LNCAP (cell line): ENCODE measurements at regions not wholly inside any gene's neighbourhood (a gene's known extent, or its start where the extent isn't known, plus 50 kb on each side); places are given as distances from the start of the nearest gene placed in this dataset.
A peak's percentile ranks its signal among the peaks of the same experiment; 100 is the strongest.

Source experiments
- CTCF ChIP-seq: fragments of 450-650 bp; IDR thresholded peaks from 2 replicates; pipeline ENCODE4 v1.5.1; 2017; ENCODE audit warnings: mild to moderate bottlenecking

GRCh38 chr7:17678896-17679295, 261.4 kb downstream of the SNX13 start:
- no peak for TF ChIP-seq CTCF

GRCh38 chr7:17679458-17679857, 260.8 kb downstream of the SNX13 start:
- no peak for TF ChIP-seq CTCF

GRCh38 chr7:17680026-17680425, 260.3 kb downstream of the SNX13 start:
- TF ChIP-seq CTCF: no peak

DNA sequence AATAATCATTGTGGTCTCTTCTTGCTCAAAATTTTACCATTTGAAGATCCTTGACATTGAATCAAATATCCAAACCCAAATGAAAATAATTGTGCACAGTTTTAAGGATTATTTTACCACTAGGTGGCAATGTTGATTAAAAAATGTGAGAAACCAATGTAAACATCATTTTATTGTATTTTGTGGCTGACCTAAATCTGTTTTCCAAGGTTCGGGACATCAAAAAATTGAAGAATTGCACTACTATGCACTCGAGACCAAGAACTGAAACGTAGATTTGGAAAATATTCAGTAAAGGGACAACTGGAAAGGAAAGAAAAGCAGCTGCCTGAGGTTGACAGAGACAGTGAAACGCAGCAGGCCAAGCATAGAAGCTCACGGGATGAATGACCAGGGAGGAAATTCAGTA, 259.3 kb downstream of the SNX13 start:
- TF ChIP-seq CTCF: peak; percentile 62

DNA sequence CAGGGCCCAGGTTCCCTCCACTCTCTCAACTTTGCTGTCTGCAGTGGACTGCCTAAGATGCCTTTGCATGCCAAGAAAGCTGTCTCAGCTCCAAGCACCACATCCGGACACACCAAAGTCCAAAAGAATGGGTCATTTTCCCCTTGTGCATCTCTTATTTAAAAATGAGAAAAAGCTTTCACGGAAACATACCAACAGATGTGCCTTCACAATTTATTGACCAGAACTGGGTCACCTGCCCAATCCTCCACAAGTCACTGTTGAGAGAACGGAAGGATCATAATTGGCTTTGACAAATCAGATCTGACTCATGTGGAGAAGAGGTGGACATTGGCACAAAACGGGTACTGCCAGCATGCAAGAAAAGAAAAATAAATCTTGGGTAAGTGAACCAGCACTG, 258.3 kb downstream of the SNX13 start:
- no peak for TF ChIP-seq CTCF

- no peak for TF ChIP-seq CTCF
These were observed 257.7 kb downstream of the SNX13 start for GRCh38 chr7:17682586-17682985.

DNA sequence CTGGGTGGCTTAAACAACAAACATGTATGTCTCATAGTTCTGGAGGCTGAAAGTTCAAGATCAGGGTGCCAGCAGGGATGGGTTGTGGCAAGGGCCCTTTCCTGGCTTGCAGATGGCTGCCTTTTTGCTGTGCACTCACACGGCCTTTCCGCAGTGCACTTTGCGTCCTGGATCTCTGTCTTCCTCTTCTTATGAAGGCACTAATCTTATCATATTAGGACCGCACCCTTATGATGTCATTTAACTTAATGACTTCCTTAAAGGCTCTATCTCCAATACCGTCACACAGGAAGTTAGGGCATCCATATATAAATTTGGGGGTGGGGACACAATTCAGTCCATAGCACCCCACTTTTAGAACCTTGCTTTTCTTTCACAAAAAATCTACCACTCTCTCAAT, 255.2 kb downstream of the SNX13 start:
- TF ChIP-seq CTCF: no peak

DNA sequence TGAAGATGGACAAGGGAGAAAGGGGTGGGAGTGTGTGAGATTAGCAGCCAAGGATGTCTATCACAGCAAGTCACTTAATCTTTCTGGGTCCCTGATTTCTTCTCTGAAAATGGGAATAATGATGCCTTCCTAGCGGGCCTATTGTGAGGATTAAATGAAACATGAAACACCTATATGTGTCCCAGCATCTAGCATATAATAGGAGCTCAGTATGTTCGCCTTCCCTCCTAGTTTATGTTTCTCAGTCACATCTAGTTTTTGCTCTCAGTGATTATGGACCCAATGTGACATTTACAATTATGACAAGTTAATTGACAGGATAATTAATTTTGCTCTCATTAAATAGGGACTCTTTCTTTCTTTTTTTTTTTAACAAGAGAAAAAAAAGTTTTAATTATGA, 252.9 kb downstream of the SNX13 start:
- no peak for TF ChIP-seq CTCF
